ENCODE measurements at regions not wholly inside any gene's neighbourhood (a gene's known extent, or its start where the extent isn't known, plus 50 kb on each side); places are given as distances from the start of the nearest gene placed in this dataset.

DNA sequence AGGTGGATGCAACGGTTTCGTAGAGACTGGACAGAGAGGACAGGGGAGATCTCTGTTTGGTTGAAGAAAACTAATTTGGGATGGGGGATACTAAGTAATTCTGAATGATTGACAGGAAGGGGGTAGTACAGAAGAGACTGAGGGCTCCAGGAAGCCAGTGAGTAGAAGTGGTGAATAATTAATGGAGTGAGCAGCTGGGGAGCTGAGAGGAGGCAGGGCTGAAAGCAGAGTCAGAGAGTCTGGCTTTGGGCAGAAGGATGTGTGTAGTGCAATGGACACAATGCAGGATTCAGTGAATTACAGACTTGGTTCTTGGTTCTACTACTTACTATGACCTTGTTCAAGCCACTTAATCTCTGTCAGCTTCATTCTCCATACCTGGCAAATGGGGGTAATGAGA lies 161.7 kb downstream of the RBMX2 start:
- TF ChIP-seq, protein P1, sequence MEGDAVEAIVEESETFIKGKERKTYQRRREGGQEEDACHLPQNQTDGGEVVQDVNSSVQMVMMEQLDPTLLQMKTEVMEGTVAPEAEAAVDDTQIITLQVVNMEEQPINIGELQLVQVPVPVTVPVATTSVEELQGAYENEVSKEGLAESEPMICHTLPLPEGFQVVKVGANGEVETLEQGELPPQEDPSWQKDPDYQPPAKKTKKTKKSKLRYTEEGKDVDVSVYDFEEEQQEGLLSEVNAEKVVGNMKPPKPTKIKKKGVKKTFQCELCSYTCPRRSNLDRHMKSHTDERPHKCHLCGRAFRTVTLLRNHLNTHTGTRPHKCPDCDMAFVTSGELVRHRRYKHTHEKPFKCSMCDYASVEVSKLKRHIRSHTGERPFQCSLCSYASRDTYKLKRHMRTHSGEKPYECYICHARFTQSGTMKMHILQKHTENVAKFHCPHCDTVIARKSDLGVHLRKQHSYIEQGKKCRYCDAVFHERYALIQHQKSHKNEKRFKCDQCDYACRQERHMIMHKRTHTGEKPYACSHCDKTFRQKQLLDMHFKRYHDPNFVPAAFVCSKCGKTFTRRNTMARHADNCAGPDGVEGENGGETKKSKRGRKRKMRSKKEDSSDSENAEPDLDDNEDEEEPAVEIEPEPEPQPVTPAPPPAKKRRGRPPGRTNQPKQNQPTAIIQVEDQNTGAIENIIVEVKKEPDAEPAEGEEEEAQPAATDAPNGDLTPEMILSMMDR (IDR thresholded peaks at IDR 0.05; ENCODE audit: borderline replicate concordance, extremely low read depth, low read length, poor library complexity, severe bottlenecking) = no peak
- no peak for TF ChIP-seq EZH2 (IDR thresholded peaks at IDR 0.05; ENCODE audit: borderline replicate concordance, low read depth, low read length, severe bottlenecking)

Data from DND-41 (cell line).